HepG2 (cell line): ENCODE measurements at regions not wholly inside any gene's neighbourhood (a gene's known extent, or its start where the extent isn't known, plus 50 kb on each side); places are given as distances from the start of the nearest gene placed in this dataset.

Source experiments
- ATAC-seq: fragments of 200-7000 bp; cut with Tn5 transposase; 3 replicates; pipeline ENCODE4 v1.9.1; 2020; ENCODE audit warnings: mild to moderate bottlenecking, moderate library complexity
- BruUV-seq: library from RNA; stranded (reverse); fragments of 400-500 nt; replicated peaks from 2 replicates; lab custom pipeline; 2021; lab: Mats Ljungman, UMichigan
- CTCF ChIA-PET: fragments of 300-600 bp; formaldehyde crosslinking; extraction: SDS; loops from one replicate; lab custom pipeline; 2021; ENCODE audit warnings: low total read pairs, inconsistent platforms, low intra/inter-chr PET ratio; lab: Yijun Ruan, JAX
- POLR2A ChIA-PET: fragments of 350-600 bp; sonication (Branson Sonifier 250); formaldehyde crosslinking; loops from one replicate; lab custom pipeline; 2020; ENCODE audit warnings: antibody characterized with exemption, inconsistent platforms; lab: Yijun Ruan, JAX
- DNase-seq: peaks from one replicate; pipeline ENCODE4 v3.0.0-alpha.2; 2015; ENCODE audit warnings: low spot score
- FAIRE-seq: peaks from 3 replicates; lab custom pipeline; 2011; peaks lifted over from hg19 to GRCh38; lab: Jason Lieb, UNC
- H2AFZ ChIP-seq: one replicate; pipeline ENCODE4 v1.6.1; 2011; ENCODE audit warnings: low read length, inconsistent platforms
- H3K27ac ChIP-seq: fragments of 300-600 bp; 3 replicates; pipeline ENCODE4 v1.8.0; 2011; ENCODE audit warnings: mixed run types, mild to moderate bottlenecking, mixed read lengths, low read length, inconsistent platforms; ENCODE audit not compliant: insufficient read depth; ENCODE audit errors: extremely low read length
- H3K27me3 ChIP-seq, 2 experiments: fragments of 200-600 bp in 1 of 2; 2 replicates in 1 of 2; 3 replicates in 1 of 2; pipeline versions ENCODE4 v1.6.0 to v1.8.0; 2011; ENCODE audit warnings: low read length in 2 of 2, mild to moderate bottlenecking in 2 of 2, moderate library complexity in 2 of 2, inconsistent platforms in 1 of 2; ENCODE audit not compliant: insufficient read depth in 2 of 2, control insufficient read depth in 1 of 2
- H3K36me3 ChIP-seq, 2 experiments: fragments of 200-600 bp in 1 of 2; replicated peaks in 1 of 2; 2 replicates in 1 of 2; 3 replicates in 1 of 2; pipeline versions ENCODE4 v1.5.1 to v1.8.0; 2011; ENCODE audit warnings: low read length in 2 of 2, inconsistent platforms in 1 of 2; ENCODE audit not compliant: insufficient read depth in 2 of 2, control insufficient read depth in 1 of 2
- H3K4me1 ChIP-seq: 2 replicates; pipeline ENCODE4 v1.5.1; 2012; ENCODE audit warnings: low read length, inconsistent platforms; ENCODE audit not compliant: insufficient read depth
- H3K4me2 ChIP-seq: 2 replicates; pipeline ENCODE4 v1.6.0; 2011; ENCODE audit warnings: low read depth, low read length, inconsistent platforms
- H3K4me3 ChIP-seq, 3 experiments: fragments of 200-600 bp in 1 of 3; sonication (generic), shearing (Covaris generic) in 1 of 3; replicated peaks in 1 of 3; 2 replicates each; pipeline ENCODE4 v1.5.1; 2011 to 2016; ENCODE audit warnings: low read length in 3 of 3, inconsistent platforms in 2 of 3, low read depth in 2 of 3, mild to moderate bottlenecking in 2 of 3, control low read depth in 1 of 3, mixed read lengths in 1 of 3; ENCODE audit not compliant: insufficient read depth in 1 of 3
- H3K79me2 ChIP-seq: one replicate; pipeline ENCODE4 v1.6.1; 2011; ENCODE audit warnings: low read length, inconsistent platforms; ENCODE audit not compliant: insufficient read depth
- H3K9ac ChIP-seq: 2 replicates; pipeline ENCODE4 v1.6.0; 2011; ENCODE audit warnings: mild to moderate bottlenecking, low read depth, low read length, inconsistent platforms; ENCODE audit not compliant: insufficient read depth
- H3K9me3 ChIP-seq: 2 replicates; pipeline ENCODE4 v1.5.1; 2012; ENCODE audit warnings: mild to moderate bottlenecking, low read length
- H4K20me1 ChIP-seq: 2 replicates; pipeline ENCODE4 v1.6.0; 2011; ENCODE audit warnings: inconsistent platforms, mild to moderate bottlenecking, low read length, moderate library complexity; ENCODE audit not compliant: insufficient read depth
- AGO1 ChIP-seq: fragments of 200-400 bp; formaldehyde crosslinking; IDR thresholded peaks from 2 replicates; pipeline ENCODE4 v1.6.1; 2017; ENCODE audit warnings: mild to moderate bottlenecking, low read depth, low read length, moderate library complexity; ENCODE audit not compliant: poor library complexity, severe bottlenecking
- GATAD2A ChIP-seq: IDR thresholded peaks from 2 replicates; pipeline ENCODE4 v1.6.1; 2016
- ZBTB7B ChIP-seq: sonication (generic); formaldehyde crosslinking; IDR thresholded peaks from 2 replicates; pipeline ENCODE4 v1.4.0; 2020; ENCODE audit warnings: missing genetic modification reagents
- ZNF841 ChIP-seq: sonication (generic); formaldehyde crosslinking; IDR thresholded peaks from 2 replicates; pipeline ENCODE4 v1.8.1; 2023; ENCODE audit warnings: missing genetic modification reagents, borderline replicate concordance
- WGBS: methylation state at CpG from one replicate; pipeline ENCODE4 v1.1.6; 2017; ENCODE audit warnings: low lambda C conversion rate; 5-methylcytosine and 5-hydroxymethylcytosine counted together
- in situ Hi-C: cut with HindIII; loops from 2 replicates; pipeline ENCODE4 v1.10.0; 2017; ENCODE audit warnings: low pct_unique_long_range_greater_than_20kb; ENCODE audit not compliant: extremely low pct_ligation_motif_present
- intact Hi-C: fragments of 100-400 bp; cut with micrococcal nuclease; formaldehyde crosslinking; loops from one replicate; pipeline ENCODE4 v1.10.0; 2022; ENCODE audit not compliant: unreplicated experiment
- TF ChIP-seq, protein P1 (sequence below): IDR thresholded peaks from 2 replicates; pipeline ENCODE4 v1.6.1; 2012; ENCODE audit warnings: inconsistent platforms
- TF ChIP-seq, protein P2 (sequence below): sonication (generic); formaldehyde crosslinking; IDR thresholded peaks from 2 replicates; pipeline ENCODE4 v1.5.0; 2020; ENCODE audit warnings: mild to moderate bottlenecking, missing genetic modification reagents, borderline replicate concordance

DNA sequence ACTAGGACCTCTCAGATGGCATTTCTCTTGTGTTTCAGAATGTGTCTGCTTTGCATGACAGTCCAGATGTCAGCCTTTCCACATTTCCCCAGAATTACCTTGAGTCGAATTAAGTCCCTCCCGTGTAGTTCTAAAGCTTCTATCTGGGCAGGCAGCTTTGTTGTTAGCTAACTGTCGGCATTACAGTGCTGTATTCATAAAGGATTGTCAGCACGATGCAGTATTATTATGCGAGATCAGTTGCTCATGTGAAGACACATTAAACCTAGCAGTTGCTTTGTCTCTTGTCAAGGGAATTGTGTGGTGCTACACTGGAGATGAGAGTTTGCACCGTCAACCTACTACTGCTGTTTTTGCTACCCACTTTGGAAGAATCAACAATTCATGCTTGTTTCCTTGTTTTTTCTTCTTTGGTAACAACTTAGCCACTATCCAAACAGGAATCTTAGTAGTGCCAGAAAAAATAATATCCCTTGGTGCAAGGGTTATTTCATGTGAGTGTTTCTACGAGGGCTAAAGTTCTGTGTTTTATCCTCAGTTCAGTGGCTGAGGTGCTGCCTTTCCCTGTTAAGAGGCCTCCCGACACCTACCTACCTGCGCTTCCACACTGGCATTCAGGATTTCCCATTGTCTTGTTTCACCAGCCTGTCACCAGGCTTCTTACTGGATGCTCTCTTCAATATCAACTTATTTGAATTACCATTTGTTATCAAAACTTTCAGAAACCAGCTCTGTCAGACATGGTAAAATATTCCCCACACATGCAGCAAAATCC, 297.9 kb upstream of the G2E3 start:
- FAIRE-seq (no peak), DNase-seq (no peak), ATAC-seq (no peak)
- H3K79me2 ChIP-seq, result no peaks in the 10 kb centered on the region
- H3K4me3 ChIP-seq, result no peak overlapping the region
- H3K9ac ChIP-seq, result no peak overlapping the region
- in situ Hi-C loops, result no loop called here
- H4K20me1 ChIP-seq, result no peaks in the 10 kb centered on the region
- intact Hi-C loops, result no loop called here
- peaks cover 7% of the 10 kb centered on the region; the same call in 1 of the 2 replicates for H3K9me3 ChIP-seq
- no TSS peak for BruUV-seq
- POLR2A ChIA-PET, result no interaction called here
- no peaks in the 10 kb centered on the region for H3K27me3 ChIP-seq
- H3K4me2 ChIP-seq, result no peak overlapping the region
- no peak overlapping the region for H3K27ac ChIP-seq
- WGBS, result 29% methylated on average over 9 of the region's 9 CpGs
- CTCF ChIA-PET, result no interaction called here
- H3K4me1 ChIP-seq, result no peaks in the 10 kb centered on the region
- no peaks in the 10 kb centered on the region for H3K36me3 ChIP-seq
- TF ChIP-seq GATAD2A (CRISPR knock-in tag) (no peak), ZNF841 (CRISPR knock-in tag) (no peak), AGO1 (no peak), ZBTB7B (CRISPR knock-in tag) (no peak)
- TF ChIP-seq, protein P1, sequence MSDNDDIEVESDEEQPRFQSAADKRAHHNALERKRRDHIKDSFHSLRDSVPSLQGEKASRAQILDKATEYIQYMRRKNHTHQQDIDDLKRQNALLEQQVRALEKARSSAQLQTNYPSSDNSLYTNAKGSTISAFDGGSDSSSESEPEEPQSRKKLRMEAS, result no peak
- TF ChIP-seq, protein P2, sequence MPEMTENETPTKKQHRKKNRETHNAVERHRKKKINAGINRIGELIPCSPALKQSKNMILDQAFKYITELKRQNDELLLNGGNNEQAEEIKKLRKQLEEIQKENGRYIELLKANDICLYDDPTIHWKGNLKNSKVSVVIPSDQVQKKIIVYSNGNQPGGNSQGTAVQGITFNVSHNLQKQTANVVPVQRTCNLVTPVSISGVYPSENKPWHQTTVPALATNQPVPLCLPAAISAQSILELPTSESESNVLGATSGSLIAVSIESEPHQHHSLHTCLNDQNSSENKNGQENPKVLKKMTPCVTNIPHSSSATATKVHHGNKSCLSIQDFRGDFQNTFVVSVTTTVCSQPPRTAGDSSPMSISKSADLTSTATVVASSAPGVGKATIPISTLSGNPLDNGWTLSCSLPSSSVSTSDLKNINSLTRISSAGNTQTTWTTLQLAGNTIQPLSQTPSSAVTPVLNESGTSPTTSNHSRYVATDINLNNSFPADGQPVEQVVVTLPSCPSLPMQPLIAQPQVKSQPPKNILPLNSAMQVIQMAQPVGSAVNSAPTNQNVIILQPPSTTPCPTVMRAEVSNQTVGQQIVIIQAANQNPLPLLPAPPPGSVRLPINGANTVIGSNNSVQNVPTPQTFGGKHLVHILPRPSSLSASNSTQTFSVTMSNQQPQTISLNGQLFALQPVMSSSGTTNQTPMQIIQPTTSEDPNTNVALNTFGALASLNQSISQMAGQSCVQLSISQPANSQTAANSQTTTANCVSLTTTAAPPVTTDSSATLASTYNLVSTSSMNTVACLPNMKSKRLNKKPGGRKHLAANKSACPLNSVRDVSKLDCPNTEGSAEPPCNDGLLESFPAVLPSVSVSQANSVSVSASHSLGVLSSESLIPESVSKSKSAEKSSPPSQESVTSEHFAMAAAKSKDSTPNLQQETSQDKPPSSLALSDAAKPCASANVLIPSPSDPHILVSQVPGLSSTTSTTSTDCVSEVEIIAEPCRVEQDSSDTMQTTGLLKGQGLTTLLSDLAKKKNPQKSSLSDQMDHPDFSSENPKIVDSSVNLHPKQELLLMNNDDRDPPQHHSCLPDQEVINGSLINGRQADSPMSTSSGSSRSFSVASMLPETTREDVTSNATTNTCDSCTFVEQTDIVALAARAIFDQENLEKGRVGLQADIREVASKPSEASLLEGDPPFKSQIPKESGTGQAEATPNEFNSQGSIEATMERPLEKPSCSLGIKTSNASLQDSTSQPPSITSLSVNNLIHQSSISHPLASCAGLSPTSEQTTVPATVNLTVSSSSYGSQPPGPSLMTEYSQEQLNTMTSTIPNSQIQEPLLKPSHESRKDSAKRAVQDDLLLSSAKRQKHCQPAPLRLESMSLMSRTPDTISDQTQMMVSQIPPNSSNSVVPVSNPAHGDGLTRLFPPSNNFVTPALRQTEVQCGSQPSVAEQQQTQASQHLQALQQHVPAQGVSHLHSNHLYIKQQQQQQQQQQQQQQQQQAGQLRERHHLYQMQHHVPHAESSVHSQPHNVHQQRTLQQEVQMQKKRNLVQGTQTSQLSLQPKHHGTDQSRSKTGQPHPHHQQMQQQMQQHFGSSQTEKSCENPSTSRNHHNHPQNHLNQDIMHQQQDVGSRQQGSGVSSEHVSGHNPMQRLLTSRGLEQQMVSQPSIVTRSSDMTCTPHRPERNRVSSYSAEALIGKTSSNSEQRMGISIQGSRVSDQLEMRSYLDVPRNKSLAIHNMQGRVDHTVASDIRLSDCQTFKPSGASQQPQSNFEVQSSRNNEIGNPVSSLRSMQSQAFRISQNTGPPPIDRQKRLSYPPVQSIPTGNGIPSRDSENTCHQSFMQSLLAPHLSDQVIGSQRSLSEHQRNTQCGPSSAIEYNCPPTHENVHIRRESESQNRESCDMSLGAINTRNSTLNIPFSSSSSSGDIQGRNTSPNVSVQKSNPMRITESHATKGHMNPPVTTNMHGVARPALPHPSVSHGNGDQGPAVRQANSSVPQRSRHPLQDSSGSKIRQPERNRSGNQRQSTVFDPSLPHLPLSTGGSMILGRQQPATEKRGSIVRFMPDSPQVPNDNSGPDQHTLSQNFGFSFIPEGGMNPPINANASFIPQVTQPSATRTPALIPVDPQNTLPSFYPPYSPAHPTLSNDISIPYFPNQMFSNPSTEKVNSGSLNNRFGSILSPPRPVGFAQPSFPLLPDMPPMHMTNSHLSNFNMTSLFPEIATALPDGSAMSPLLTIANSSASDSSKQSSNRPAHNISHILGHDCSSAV (CRISPR knock-in tag), result no peak
- H2AFZ ChIP-seq, result no peak overlapping the region
